Peyer's patch (tissue), 4 donors: ENCODE measurements at regions not wholly inside any gene's neighbourhood (a gene's known extent, or its start where the extent isn't known, plus 50 kb on each side); places are given as distances from the start of the nearest gene placed in this dataset.

ENCODE experiments used
- DNase-seq, 3 donors: peaks; one replicate each; pipeline ENCODE4 v3.0.0-alpha.2; 2017 to 2019
- H3K27ac ChIP-seq, 4 donors: fragments of 200-600 bp; sonication (generic); one replicate each; pipeline ENCODE4 v1.5.1; 2016 to 2019
- H3K27me3 ChIP-seq, 2 donors: fragments of 200-600 bp; sonication (generic); one replicate each; pipeline ENCODE4 v1.5.1; 2019
- H3K36me3 ChIP-seq, 3 donors: fragments of 200-600 bp; sonication (generic); one replicate each; pipeline ENCODE4 v1.5.1; 2016 to 2019
- H3K4me1 ChIP-seq, 4 donors: fragments of 200-600 bp; sonication (generic); one replicate each; pipeline ENCODE4 v1.5.1; 2016 to 2019
- H3K4me3 ChIP-seq, 4 donors: fragments of 200-600 bp; sonication (generic); 1 replicate in 3 of 4; 2 replicates in 1 of 4; pipeline ENCODE4 v1.5.1; 2016 to 2019; ENCODE audit warnings: mild to moderate bottlenecking in 1 of 4
- H3K9me3 ChIP-seq, 4 donors: fragments of 200-600 bp; sonication (generic); one replicate each; pipeline ENCODE4 v1.5.1; 2016 to 2019; ENCODE audit warnings: mild to moderate bottlenecking in 1 of 4
- POLR2A ChIP-seq, 2 donors: fragments of 450-650 bp; IDR thresholded peaks; one replicate each; pipeline ENCODE4 v1.5.1; 2017; ENCODE audit warnings: antibody characterized with exemption in 2 of 2, mild to moderate bottlenecking in 2 of 2, moderate library complexity in 2 of 2
- TF ChIP-seq, protein P1 (sequence below), 6 experiments: fragments of 450-650 bp in 4 of 6; fragments of 200-600 bp in 2 of 6; sonication (generic) in 1 of 6; IDR thresholded peaks; one replicate each; pipeline ENCODE4 v1.5.1; 2017 to 2019; ENCODE audit warnings: antibody characterized with exemption in 6 of 6, mild to moderate bottlenecking in 3 of 6, moderate library complexity in 1 of 6

DNA sequence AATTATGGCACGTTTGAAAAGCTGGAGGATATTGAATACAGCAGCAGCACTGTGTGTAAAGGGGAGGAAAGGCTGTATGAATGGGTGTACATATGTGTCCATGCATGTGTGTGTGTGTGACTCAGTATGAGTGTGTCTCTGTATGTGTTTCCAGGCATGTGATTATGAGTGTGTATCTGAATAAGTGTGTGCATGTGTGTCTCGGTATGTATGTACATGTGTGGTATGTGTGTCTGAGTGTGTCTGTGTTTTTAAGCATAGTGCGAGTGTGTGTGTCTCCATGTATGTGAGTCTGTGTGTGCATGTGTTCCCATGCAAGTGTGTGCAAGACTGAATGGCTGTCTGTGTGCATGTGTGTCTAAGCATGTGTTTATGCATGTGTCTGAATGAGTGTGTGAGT, 259.1 kb upstream of the XYLT1 start:
- Histone ChIP-seq H3K4me1 (no peaks in the 10 kb centered on the region), H3K36me3 (no peaks in the 10 kb centered on the region), H3K27ac (no peak overlapping the region), H3K4me3 (no peak overlapping the region), H3K9me3 (no peaks in the 10 kb centered on the region), H3K27me3 (no peaks in the 10 kb centered on the region)
- TF ChIP-seq, protein P1, sequence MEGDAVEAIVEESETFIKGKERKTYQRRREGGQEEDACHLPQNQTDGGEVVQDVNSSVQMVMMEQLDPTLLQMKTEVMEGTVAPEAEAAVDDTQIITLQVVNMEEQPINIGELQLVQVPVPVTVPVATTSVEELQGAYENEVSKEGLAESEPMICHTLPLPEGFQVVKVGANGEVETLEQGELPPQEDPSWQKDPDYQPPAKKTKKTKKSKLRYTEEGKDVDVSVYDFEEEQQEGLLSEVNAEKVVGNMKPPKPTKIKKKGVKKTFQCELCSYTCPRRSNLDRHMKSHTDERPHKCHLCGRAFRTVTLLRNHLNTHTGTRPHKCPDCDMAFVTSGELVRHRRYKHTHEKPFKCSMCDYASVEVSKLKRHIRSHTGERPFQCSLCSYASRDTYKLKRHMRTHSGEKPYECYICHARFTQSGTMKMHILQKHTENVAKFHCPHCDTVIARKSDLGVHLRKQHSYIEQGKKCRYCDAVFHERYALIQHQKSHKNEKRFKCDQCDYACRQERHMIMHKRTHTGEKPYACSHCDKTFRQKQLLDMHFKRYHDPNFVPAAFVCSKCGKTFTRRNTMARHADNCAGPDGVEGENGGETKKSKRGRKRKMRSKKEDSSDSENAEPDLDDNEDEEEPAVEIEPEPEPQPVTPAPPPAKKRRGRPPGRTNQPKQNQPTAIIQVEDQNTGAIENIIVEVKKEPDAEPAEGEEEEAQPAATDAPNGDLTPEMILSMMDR (IDR thresholded peaks at IDR 0.05) = no peak
- no peak for TF ChIP-seq POLR2A (IDR thresholded peaks at IDR 0.05)
- DNase-seq = no peak

- H3K4me1 ChIP-seq = no peaks in the 10 kb centered on the region
- H3K27me3 ChIP-seq = no peaks in the 10 kb centered on the region
- H3K4me3 ChIP-seq = no peak overlapping the region
- no peak overlapping the region for H3K27ac ChIP-seq
- no peaks in the 10 kb centered on the region for H3K36me3 ChIP-seq
- TF ChIP-seq POLR2A (IDR thresholded peaks at IDR 0.05) = no peak
- TF ChIP-seq, protein P1 (IDR thresholded peaks at IDR 0.05) = no peak
- DNase-seq = no peak
- no peaks in the 10 kb centered on the region for H3K9me3 ChIP-seq
Observed at GRCh38 chr16:17728196-17728595, 257.4 kb upstream of the XYLT1 start.

DNA sequence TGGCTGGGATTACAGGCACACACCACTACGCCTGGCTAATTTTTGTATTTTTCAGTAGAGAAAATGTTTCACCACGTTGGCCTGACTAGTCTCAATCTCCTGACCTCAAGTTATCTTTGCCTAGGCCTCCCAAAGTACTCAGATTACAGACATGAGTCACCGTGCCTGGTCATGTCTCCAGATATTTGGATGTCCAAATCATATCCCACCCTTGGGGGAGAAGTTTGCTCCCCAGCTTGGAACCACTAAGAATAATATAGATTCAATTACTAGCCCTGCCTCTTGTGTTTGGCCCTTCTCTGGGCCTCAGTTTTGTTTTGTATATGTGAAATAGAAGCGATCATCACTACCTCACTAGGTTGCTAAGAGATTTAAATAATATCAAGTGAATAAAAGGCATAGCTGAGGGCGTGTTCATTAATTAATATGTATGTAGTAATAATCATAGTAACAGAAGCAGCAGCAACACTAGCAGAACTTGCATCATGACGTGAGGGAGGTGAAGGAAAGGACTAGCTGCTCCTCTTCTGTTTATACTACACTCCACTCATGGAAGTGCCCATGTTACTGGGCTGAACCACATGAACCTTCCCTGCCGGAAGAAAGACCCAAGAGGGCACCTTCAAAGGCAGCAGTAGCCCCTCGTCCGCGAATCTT, 253.6 kb upstream of the XYLT1 start:
- DNase-seq = no peak
- Histone ChIP-seq H3K4me1 (no peaks in the 10 kb centered on the region), H3K36me3 (no peaks in the 10 kb centered on the region), H3K27ac (no peak overlapping the region), H3K27me3 (no peaks in the 10 kb centered on the region), H3K4me3 (no peak overlapping the region), H3K9me3 (no peaks in the 10 kb centered on the region)
- TF ChIP-seq, protein P1 (IDR thresholded peaks at IDR 0.05) = no peak
- no peak for TF ChIP-seq POLR2A (IDR thresholded peaks at IDR 0.05)

- H3K27ac ChIP-seq = no peak overlapping the region
- H3K4me3 ChIP-seq = no peak overlapping the region
Observed at GRCh38 chr16:17723531-17724134, 252.9 kb upstream of the XYLT1 start.

DNA sequence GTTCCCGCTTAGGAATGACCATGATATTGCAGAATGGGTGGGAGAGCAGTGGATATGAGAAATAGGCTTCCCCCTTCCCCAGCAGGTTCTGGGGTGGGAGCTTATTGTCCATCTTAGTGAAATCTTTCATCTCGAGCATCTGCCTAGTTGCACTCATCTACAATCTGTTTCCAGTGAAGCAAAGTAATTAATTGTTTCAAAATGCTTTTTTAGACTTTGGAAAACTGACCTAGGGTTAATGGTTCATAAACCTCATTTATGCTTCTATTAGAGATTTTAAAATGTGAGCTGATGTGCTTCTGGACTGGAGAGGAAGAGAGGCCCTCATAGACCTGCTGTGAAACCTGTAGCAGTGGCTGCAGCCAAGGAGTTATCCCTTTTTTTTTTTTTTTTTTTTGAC, 247.7 kb upstream of the XYLT1 start:
- Histone ChIP-seq H3K4me3 (no peak overlapping the region), H3K9me3 (no peaks in the 10 kb centered on the region), H3K27me3 (no peaks in the 10 kb centered on the region), H3K4me1 (no peaks in the 10 kb centered on the region), H3K27ac (no peak overlapping the region), H3K36me3 (no peaks in the 10 kb centered on the region)
- TF ChIP-seq POLR2A (IDR thresholded peaks at IDR 0.05) = no peak
- no peak for DNase-seq

More at GRCh38 chr16:17723531-17724134, 252.9 kb upstream of the XYLT1 start:
- Histone ChIP-seq H3K36me3 (no peaks in the 10 kb centered on the region), H3K9me3 (no peaks in the 10 kb centered on the region), H3K27me3 (no peaks in the 10 kb centered on the region), H3K4me1 (no peaks in the 10 kb centered on the region)
- no peak for DNase-seq
- TF ChIP-seq POLR2A (IDR thresholded peaks at IDR 0.05) = no peak
- TF ChIP-seq, protein P1 (IDR thresholded peaks at IDR 0.05) = no peak

- TF ChIP-seq, protein P1 (IDR thresholded peaks at IDR 0.05) = no peak
- no peak for TF ChIP-seq POLR2A (IDR thresholded peaks at IDR 0.05)
- no peak for DNase-seq
- H3K27ac ChIP-seq = no peak overlapping the region
- H3K36me3 ChIP-seq = no peaks in the 10 kb centered on the region
- no peaks in the 10 kb centered on the region for H3K27me3 ChIP-seq
- no peaks in the 10 kb centered on the region for H3K9me3 ChIP-seq
- H3K4me3 ChIP-seq = no peak overlapping the region
- no peaks in the 10 kb centered on the region for H3K4me1 ChIP-seq
Observed at GRCh38 chr16:17705847-17706246, 235.1 kb upstream of the XYLT1 start.
